Stomach (tissue), 4 donors: ENCODE measurements at regions not wholly inside any gene's neighbourhood (a gene's known extent, or its start where the extent isn't known, plus 50 kb on each side); places are given as distances from the start of the nearest gene placed in this dataset.

ENCODE experiments used
- CTCF ChIP-seq, 7 experiments: fragments of 450-650 bp in 4 of 7; fragments of 200-600 bp in 3 of 7; sonication (generic) in 3 of 7; IDR thresholded peaks; one replicate each; pipeline ENCODE4 v1.5.1; 2016 to 2019; ENCODE audit warnings: antibody characterized with exemption in 7 of 7, control low read depth in 2 of 7, mild to moderate bottlenecking in 1 of 7
- EP300 ChIP-seq: sonication (generic); formaldehyde crosslinking; IDR thresholded peaks from one replicate; pipeline ENCODE4 v1.6.1; 2017; ENCODE audit warnings: antibody characterized with exemption
- POLR2A ChIP-seq, 4 donors: fragments of 450-650 bp; IDR thresholded peaks; one replicate each; pipeline ENCODE4 v1.6.1; 2016; ENCODE audit warnings: antibody characterized with exemption in 4 of 4, control low read depth in 2 of 4, mild to moderate bottlenecking in 1 of 4, moderate library complexity in 1 of 4
- POLR2AphosphoS5 ChIP-seq, 3 donors: sonication (generic); formaldehyde crosslinking; IDR thresholded peaks; one replicate each; pipeline ENCODE4 v1.6.1; 2016; ENCODE audit warnings: antibody characterized with exemption in 3 of 3

- TF ChIP-seq CTCF (IDR thresholded peaks at IDR 0.05) (no peak), POLR2A (IDR thresholded peaks at IDR 0.05) (no peak), EP300 (no peak), POLR2AphosphoS5 (IDR thresholded peaks at IDR 0.05) (no peak)
Measured at GRCh38 chr3:18965781-18966180, 182.5 kb upstream of the KCNH8 start.
